Cardiac fibroblast (primary cell): ENCODE measurements at regions not wholly inside any gene's neighbourhood (a gene's known extent, or its start where the extent isn't known, plus 50 kb on each side); places are given as distances from the start of the nearest gene placed in this dataset.
A peak's percentile ranks its signal among the peaks of the same experiment; 100 is the strongest.

Experiments used
- DNase-seq, 2 donors: peaks; one replicate each; pipeline versions ENCODE4 v3.0.0 to v3.0.0-alpha.2; 2010; ENCODE audit warnings: low read depth in 2 of 2
- H3K4me3 ChIP-seq, 2 donors: replicated peaks in 1 of 2; 1 replicate in 1 of 2; 2 replicates in 1 of 2; pipeline ENCODE4 v1.5.1; 2011; ENCODE audit warnings: low read depth in 2 of 2, low read length in 2 of 2, mild to moderate bottlenecking in 2 of 2, moderate library complexity in 1 of 2
- CTCF ChIP-seq: IDR thresholded peaks from one replicate; pipeline ENCODE4 v1.5.1; 2011; ENCODE audit warnings: low read depth, mild to moderate bottlenecking, low read length, inconsistent platforms

- H3K4me3 ChIP-seq = no peak overlapping the region
- DNase-seq = no peak
- no peak for TF ChIP-seq CTCF
These were observed 162.8 kb upstream of the RMST start for GRCh38 chr12:97299847-97300246.

- no peak for DNase-seq
- no peak for TF ChIP-seq CTCF
- no peak overlapping the region for H3K4me3 ChIP-seq
These were observed 162.2 kb upstream of the RMST start for GRCh38 chr12:97300431-97300830.

GRCh38 chr12:97300891-97301290, 161.7 kb upstream of the RMST start:
- no peak for TF ChIP-seq CTCF
- no peak overlapping the region for H3K4me3 ChIP-seq
- no peak for DNase-seq

GRCh38 chr12:97301576-97301975, 161.0 kb upstream of the RMST start:
- H3K4me3 ChIP-seq = no peak overlapping the region
- TF ChIP-seq CTCF = no peak
- no peak for DNase-seq

GRCh38 chr12:97305651-97306050, 157.0 kb upstream of the RMST start:
- H3K4me3 ChIP-seq = no peak overlapping the region
- DNase-seq = no peak
- TF ChIP-seq CTCF = no peak

GRCh38 chr12:97306147-97306546, 156.5 kb upstream of the RMST start:
- TF ChIP-seq CTCF = no peak
- DNase-seq = no peak
- H3K4me3 ChIP-seq = no peak overlapping the region

GRCh38 chr12:97308576-97309198, 153.9 kb upstream of the RMST start:
- peak; percentile 70 for TF ChIP-seq CTCF
- DNase-seq = peak; percentile 73 to 76
- H3K4me3 ChIP-seq = no peak overlapping the region
